ENCODE measurements at regions not wholly inside any gene's neighbourhood (a gene's known extent, or its start where the extent isn't known, plus 50 kb on each side); places are given as distances from the start of the nearest gene placed in this dataset.

DNA sequence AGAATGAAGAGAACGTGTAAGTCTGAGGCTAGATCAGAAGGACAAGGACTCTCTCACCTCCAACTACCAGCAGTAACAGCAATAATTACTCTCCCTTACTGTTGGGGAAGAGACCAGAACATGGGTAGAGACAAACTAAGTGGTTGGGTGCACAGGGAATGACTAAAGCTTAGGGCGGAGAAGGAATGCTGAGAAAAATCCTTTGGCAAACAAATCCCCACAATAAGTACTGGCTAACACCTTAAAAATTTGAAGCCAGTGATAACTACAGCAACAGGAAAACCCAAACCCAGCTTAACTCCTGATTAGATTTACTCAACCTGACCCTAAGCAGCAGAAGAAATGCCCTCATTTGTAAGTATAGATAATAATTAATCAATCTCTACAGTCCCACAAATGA, 759.0 kb downstream of the AACS start:
- H3K27ac ChIP-seq (ENCODE audit: low read depth, low read length, poor library complexity, severe bottlenecking), result no peak overlapping the region
- H3K79me2 ChIP-seq (ENCODE audit: insufficient read depth, low read depth, low read length), result no peaks in the 10 kb centered on the region
- H3K9me2 ChIP-seq (ENCODE audit: insufficient read depth, low read length), result no peaks in the 10 kb centered on the region
- no peaks in the 10 kb centered on the region for H3K9me3 ChIP-seq (ENCODE audit: low read length)
- intact Hi-C loops (cut with micrococcal nuclease; ENCODE audit: unreplicated experiment), result no loop called here
- TF ChIP-seq CTCF (conservative IDR thresholded peaks at IDR 0.05; ENCODE audit: low read length) (no peak), EZH2phosphoT487 (IDR thresholded peaks at IDR 0.05; ENCODE audit: borderline replicate concordance, low read depth, low read length) (no peak)
- CTCF ChIA-PET (ENCODE audit: unreplicated experiment), result no interaction called here
- no peak overlapping the region for H3K4me3 ChIP-seq (ENCODE audit: low read depth, low read length, poor library complexity, severe bottlenecking)
- DNase-seq (ENCODE audit: low spot score), result no peak
- no TSS peak for BruUV-seq (replicated peaks)
- no peaks in the 10 kb centered on the region for H3K36me3 ChIP-seq (ENCODE audit: insufficient read depth, low read length)
- POLR2A ChIA-PET, result interaction anchor here (1.5 kb wide), 1 partner anchor 33 kb away, joined by 3 read pairs; no protein-coding TSS in a partner anchor
- no peak overlapping the region for H3K4me2 ChIP-seq (ENCODE audit: low read length)
- no peak overlapping the region for H2AFZ ChIP-seq (ENCODE audit: low read length)
- H3K4me1 ChIP-seq (ENCODE audit: insufficient read depth, low read length, poor library complexity, severe bottlenecking), result no peaks in the 10 kb centered on the region
- H4K20me1 ChIP-seq (ENCODE audit: insufficient read depth, low read length), result no peaks in the 10 kb centered on the region

DNA sequence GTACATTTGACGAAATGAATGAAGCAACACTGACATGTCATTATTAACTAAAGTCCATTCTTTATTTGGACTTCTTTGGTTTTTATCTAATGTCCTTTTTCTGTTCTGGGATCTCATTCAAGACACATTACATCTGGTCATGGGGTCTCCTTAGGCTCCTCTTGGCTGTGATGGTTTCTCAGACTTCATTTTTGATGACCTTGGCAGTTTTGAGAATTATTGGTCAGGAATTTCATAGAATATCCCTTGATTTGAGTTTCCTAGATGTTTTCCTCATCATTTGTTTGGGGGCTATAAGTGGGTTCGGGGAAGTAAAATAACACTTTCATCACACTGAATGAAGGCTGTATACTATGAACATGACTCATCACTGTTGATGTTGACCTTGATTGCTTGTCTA, 770.6 kb downstream of the AACS start:
- CTCF ChIA-PET (ENCODE audit: unreplicated experiment), result no interaction called here
- Histone ChIP-seq H3K36me3 (ENCODE audit: insufficient read depth, low read length) (no peaks in the 10 kb centered on the region), H3K4me3 (ENCODE audit: low read depth, low read length, poor library complexity, severe bottlenecking) (no peak overlapping the region), H4K20me1 (ENCODE audit: insufficient read depth, low read length) (no peaks in the 10 kb centered on the region), H3K4me1 (ENCODE audit: insufficient read depth, low read length, poor library complexity, severe bottlenecking) (no peaks in the 10 kb centered on the region), H2AFZ (ENCODE audit: low read length) (no peak overlapping the region), H3K9me3 (ENCODE audit: low read length) (no peaks in the 10 kb centered on the region), H3K27ac (ENCODE audit: low read depth, low read length, poor library complexity, severe bottlenecking) (no peak overlapping the region), H3K4me2 (ENCODE audit: low read length) (no peak overlapping the region), H3K79me2 (ENCODE audit: insufficient read depth, low read depth, low read length) (no peaks in the 10 kb centered on the region), H3K9me2 (ENCODE audit: insufficient read depth, low read length) (no peaks in the 10 kb centered on the region)
- POLR2A ChIA-PET, result no interaction called here
- no peak for DNase-seq (ENCODE audit: low spot score)
- no TSS peak for BruUV-seq (replicated peaks)
- TF ChIP-seq CTCF (conservative IDR thresholded peaks at IDR 0.05; ENCODE audit: low read length) (no peak), EZH2phosphoT487 (IDR thresholded peaks at IDR 0.05; ENCODE audit: borderline replicate concordance, low read depth, low read length) (no peak)
- intact Hi-C loops (cut with micrococcal nuclease; ENCODE audit: unreplicated experiment), result no loop called here

- intact Hi-C loops (cut with micrococcal nuclease; ENCODE audit: unreplicated experiment), result no loop called here
- Histone ChIP-seq H3K9me3 (ENCODE audit: low read length) (no peaks in the 10 kb centered on the region), H4K20me1 (ENCODE audit: insufficient read depth, low read length) (no peaks in the 10 kb centered on the region), H3K9me2 (ENCODE audit: insufficient read depth, low read length) (no peaks in the 10 kb centered on the region), H3K36me3 (ENCODE audit: insufficient read depth, low read length) (no peaks in the 10 kb centered on the region), H3K27ac (ENCODE audit: low read depth, low read length, poor library complexity, severe bottlenecking) (no peak overlapping the region), H3K4me2 (ENCODE audit: low read length) (no peak overlapping the region), H3K79me2 (ENCODE audit: insufficient read depth, low read depth, low read length) (no peaks in the 10 kb centered on the region), H3K4me3 (ENCODE audit: low read depth, low read length, poor library complexity, severe bottlenecking) (no peak overlapping the region), H3K4me1 (ENCODE audit: insufficient read depth, low read length, poor library complexity, severe bottlenecking) (no peaks in the 10 kb centered on the region), H2AFZ (ENCODE audit: low read length) (no peak overlapping the region)
- POLR2A ChIA-PET, result no interaction called here
- no peak for DNase-seq (ENCODE audit: low spot score)
- TF ChIP-seq EZH2phosphoT487 (IDR thresholded peaks at IDR 0.05; ENCODE audit: borderline replicate concordance, low read depth, low read length), result no peak
- no peak for TF ChIP-seq CTCF (conservative IDR thresholded peaks at IDR 0.05; ENCODE audit: low read length)
- no TSS peak for BruUV-seq (replicated peaks)
- CTCF ChIA-PET (ENCODE audit: unreplicated experiment), result no interaction called here
These were observed 771.4 kb downstream of the AACS start for GRCh38 chr12:125836647-125837046.
